H1 (cell line): ENCODE measurements at regions not wholly inside any gene's neighbourhood (a gene's known extent, or its start where the extent isn't known, plus 50 kb on each side); places are given as distances from the start of the nearest gene placed in this dataset.

Experiments used
- PHF8 ChIP-seq: fragments of 200-600 bp; sonication (generic); conservative IDR thresholded peaks from 2 replicates; pipeline ENCODE4 v1.7.1; 2012; ENCODE audit warnings: low read depth, mild to moderate bottlenecking, inconsistent platforms, low read length, moderate library complexity
- RBBP5 ChIP-seq: IDR thresholded peaks from 2 replicates; pipeline ENCODE4 v1.7.1; 2012; ENCODE audit warnings: low read depth, mild to moderate bottlenecking, inconsistent platforms, low read length, moderate library complexity, borderline replicate concordance

DNA sequence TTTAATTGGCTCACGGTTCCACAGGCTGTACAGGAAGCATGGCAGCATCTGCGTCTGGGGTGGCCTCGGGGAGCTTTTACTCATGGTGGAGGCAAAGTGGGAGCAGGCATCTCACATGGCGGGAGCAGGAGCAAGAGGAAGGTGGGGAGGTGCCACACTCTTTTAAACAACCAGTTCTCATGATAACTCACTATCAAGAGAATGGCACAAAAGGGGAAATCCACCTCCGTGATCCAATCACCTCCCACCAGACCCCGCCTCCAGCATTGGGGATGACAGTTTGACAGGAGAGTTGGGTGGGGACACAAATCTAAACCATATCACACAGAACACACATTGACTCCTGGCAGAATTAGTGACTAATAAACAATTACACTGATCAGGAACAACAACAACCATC, 68.6 kb upstream of the ACKR3 start (continued):
- TF ChIP-seq RBBP5 (no peak), PHF8 (no peak)
